WTC11 (cell line): ENCODE measurements at regions not wholly inside any gene's neighbourhood (a gene's known extent, or its start where the extent isn't known, plus 50 kb on each side); places are given as distances from the start of the nearest gene placed in this dataset.

Source experiments
- ATAC-seq: fragments of 200-7000 bp; cut with Tn5 transposase; 2 replicates; pipeline ENCODE4 v1.10.0; 2021; ENCODE audit warnings: mild to moderate bottlenecking, moderate library complexity
- CTCF ChIA-PET: fragments of 300-600 bp; sonication (Branson Sonifier 250); formaldehyde crosslinking; loops from one replicate; lab custom pipeline; 2021; ENCODE audit warnings: antibody characterized with exemption; lab: Charles Lee
- POLR2A ChIA-PET: fragments of 350-600 bp; sonication (Branson Sonifier 250); formaldehyde crosslinking; loops from one replicate; lab custom pipeline; 2021; ENCODE audit warnings: antibody characterized with exemption; lab: Charles Lee
- DNase-seq: peaks from one replicate; pipeline ENCODE4 v3.0.0; 2021; ENCODE audit warnings: low spot score
- H3K27ac Mint-ChIP-seq: 2 replicates; pipeline ENCODE4 v1.8.0; 2021; ENCODE audit warnings: mixed read lengths
- H3K27me3 Mint-ChIP-seq: 2 replicates; pipeline ENCODE4 v1.8.0; 2021; ENCODE audit warnings: low read depth, mild to moderate bottlenecking, moderate library complexity, mixed read lengths
- H3K36me3 Mint-ChIP-seq: 2 replicates; pipeline ENCODE4 v1.8.0; 2021; ENCODE audit warnings: mixed read lengths
- H3K4me1 Mint-ChIP-seq: 2 replicates; pipeline ENCODE4 v1.8.0; 2022; ENCODE audit warnings: mixed read lengths
- H3K4me3 Mint-ChIP-seq: 2 replicates; pipeline ENCODE4 v1.8.0; 2021; ENCODE audit warnings: mild to moderate bottlenecking, moderate library complexity, mixed read lengths
- H3K9me3 Mint-ChIP-seq: 2 replicates; pipeline ENCODE4 v1.8.0; 2021; ENCODE audit warnings: mixed read lengths
- CBFB ChIP-seq: sonication (generic); formaldehyde crosslinking; IDR thresholded peaks from 2 replicates; pipeline ENCODE4 v1.8.1; 2022; ENCODE audit warnings: mild to moderate bottlenecking, low read depth, missing genetic modification reagents
- CTCF ChIP-seq: fragments of 200-600 bp; IDR thresholded peaks from 2 replicates; pipeline ENCODE4 v1.8.0; 2022; ENCODE audit warnings: antibody characterized with exemption
- E2F4 ChIP-seq: sonication (generic); formaldehyde crosslinking; IDR thresholded peaks from 2 replicates; pipeline ENCODE4 v1.8.1; 2022; ENCODE audit warnings: low read depth, mild to moderate bottlenecking, moderate library complexity, missing genetic modification reagents, borderline replicate concordance
- ELF4 ChIP-seq: sonication (generic); formaldehyde crosslinking; IDR thresholded peaks from 2 replicates; pipeline ENCODE4 v1.8.1; 2022; ENCODE audit warnings: low read depth, mild to moderate bottlenecking, moderate library complexity, missing genetic modification reagents
- EMX1 ChIP-seq: fragments of 250-450 bp; sonication (Bioruptor Pico); IDR thresholded peaks from 2 replicates; pipeline ENCODE4 v1.8.0; 2021; ENCODE audit warnings: mild to moderate bottlenecking
- ERG ChIP-seq: fragments of 250-450 bp; sonication (Bioruptor Pico); IDR thresholded peaks from 2 replicates; pipeline ENCODE4 v1.8.0; 2021; ENCODE audit warnings: mild to moderate bottlenecking
- ESRRA ChIP-seq: sonication (generic); formaldehyde crosslinking; IDR thresholded peaks from 2 replicates; pipeline ENCODE4 v1.8.1; 2022; ENCODE audit warnings: mild to moderate bottlenecking, missing genetic modification reagents, borderline replicate concordance
- ETV6 ChIP-seq: sonication (generic); formaldehyde crosslinking; IDR thresholded peaks from 2 replicates; pipeline ENCODE4 v1.8.1; 2022; ENCODE audit warnings: mild to moderate bottlenecking, missing genetic modification reagents
- HMGA2 ChIP-seq: fragments of 250-450 bp; sonication (Bioruptor Pico); IDR thresholded peaks from 2 replicates; pipeline ENCODE4 v1.4.0; 2021; ENCODE audit warnings: mild to moderate bottlenecking, moderate library complexity
- JAZF1 ChIP-seq: fragments of 250-450 bp; sonication (Bioruptor Pico); IDR thresholded peaks from 2 replicates; pipeline ENCODE4 v1.9.0; 2021; ENCODE audit warnings: moderate library complexity, mild to moderate bottlenecking, inconsistent platforms
- JUN ChIP-seq: sonication (generic); formaldehyde crosslinking; IDR thresholded peaks from 2 replicates; pipeline ENCODE4 v1.8.0; 2023; ENCODE audit warnings: mild to moderate bottlenecking, missing genetic modification reagents
- NFATC4 ChIP-seq: fragments of 250-450 bp; sonication (Bioruptor Pico); IDR thresholded peaks from 2 replicates; pipeline ENCODE4 v1.9.0; 2021; ENCODE audit warnings: mild to moderate bottlenecking
- NFE2L1 ChIP-seq: sonication (generic); formaldehyde crosslinking; IDR thresholded peaks from 2 replicates; pipeline ENCODE4 v1.8.1; 2023; ENCODE audit warnings: missing genetic modification reagents
- NFYB ChIP-seq: sonication (generic); formaldehyde crosslinking; conservative IDR thresholded peaks from 2 replicates; pipeline ENCODE4 v1.8.0; 2022; ENCODE audit warnings: low read depth, missing genetic modification reagents
- NR3C1 ChIP-seq: sonication (generic); formaldehyde crosslinking; conservative IDR thresholded peaks from 2 replicates; pipeline ENCODE4 v1.8.1; 2023; ENCODE audit warnings: low read depth, mild to moderate bottlenecking, missing genetic modification reagents
- SMAD3 ChIP-seq: sonication (generic); formaldehyde crosslinking; IDR thresholded peaks from 2 replicates; pipeline ENCODE4 v1.8.0; 2022; ENCODE audit warnings: missing genetic modification reagents, mild to moderate bottlenecking, borderline replicate concordance
- SP1 ChIP-seq: sonication (generic); formaldehyde crosslinking; conservative IDR thresholded peaks from 2 replicates; pipeline ENCODE4 v1.8.1; 2022; ENCODE audit warnings: missing genetic modification reagents
- TEAD1 ChIP-seq: sonication (generic); formaldehyde crosslinking; IDR thresholded peaks from 2 replicates; pipeline ENCODE4 v1.8.0; 2022; ENCODE audit warnings: mild to moderate bottlenecking, missing genetic modification reagents
- ZBTB21 ChIP-seq: sonication (generic); formaldehyde crosslinking; IDR thresholded peaks from 2 replicates; pipeline ENCODE4 v1.8.1; 2023; ENCODE audit warnings: mild to moderate bottlenecking, missing genetic modification reagents, borderline replicate concordance
- ZBTB43 ChIP-seq: sonication (generic); formaldehyde crosslinking; IDR thresholded peaks from 2 replicates; pipeline ENCODE4 v1.8.1; 2023; ENCODE audit warnings: mild to moderate bottlenecking, missing genetic modification reagents
- ZNF138 ChIP-seq: sonication (generic); formaldehyde crosslinking; conservative IDR thresholded peaks from 2 replicates; pipeline ENCODE4 v1.8.1; 2022; ENCODE audit warnings: mild to moderate bottlenecking, moderate library complexity, missing genetic modification reagents
- ZNF317 ChIP-seq: sonication (generic); formaldehyde crosslinking; IDR thresholded peaks from 2 replicates; pipeline ENCODE4 v1.8.1; 2023; ENCODE audit warnings: low read depth, mild to moderate bottlenecking, moderate library complexity, missing genetic modification reagents, borderline replicate concordance
- ZNF416 ChIP-seq: fragments of 250-450 bp; sonication (Bioruptor Pico); IDR thresholded peaks from 2 replicates; pipeline ENCODE4 v1.9.0; 2021; ENCODE audit warnings: mild to moderate bottlenecking, inconsistent platforms
- TF ChIP-seq, protein P1 (sequence below): sonication (generic); formaldehyde crosslinking; IDR thresholded peaks from 2 replicates; pipeline ENCODE4 v1.8.1; 2023; ENCODE audit warnings: mild to moderate bottlenecking, missing genetic modification reagents, moderate library complexity
- TF ChIP-seq, protein P2 (sequence below): sonication (generic); formaldehyde crosslinking; conservative IDR thresholded peaks from 2 replicates; pipeline ENCODE4 v1.8.1; 2022; ENCODE audit warnings: mild to moderate bottlenecking, missing genetic modification reagents
- TF ChIP-seq, protein P3 (sequence below): sonication (generic); formaldehyde crosslinking; IDR thresholded peaks from 2 replicates; pipeline ENCODE4 v1.8.0; 2022; ENCODE audit warnings: mild to moderate bottlenecking, missing genetic modification reagents
- TF ChIP-seq, protein P4 (sequence below): sonication (generic); formaldehyde crosslinking; IDR thresholded peaks from 2 replicates; pipeline ENCODE4 v1.8.0; 2022; ENCODE audit warnings: mild to moderate bottlenecking, missing genetic modification reagents

DNA sequence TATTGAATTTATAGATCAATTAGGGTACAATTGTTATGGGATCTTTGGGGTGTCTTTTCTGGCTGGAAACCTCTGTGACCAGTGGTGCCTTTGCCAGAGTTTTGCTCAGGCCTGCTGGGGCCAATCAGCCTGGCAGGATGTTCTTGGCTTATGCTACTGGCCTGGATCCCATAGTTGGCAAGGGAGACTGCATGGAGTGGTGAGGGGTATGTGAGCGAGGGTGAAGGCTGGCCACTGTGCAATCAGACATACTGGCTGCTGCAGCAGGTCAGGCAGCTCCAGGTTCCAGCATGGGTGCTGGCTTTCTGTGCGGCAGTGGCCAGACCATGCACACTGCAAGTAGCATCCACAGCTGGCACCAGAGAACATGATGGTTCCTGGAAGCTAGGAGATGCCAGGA, 1053.2 kb upstream of the GBE1 start:
- peaks cover 20% of the 10 kb centered on the region for H3K9me3 Mint-ChIP-seq
- ChIA-PET POLR2A (no interaction called here), CTCF (no interaction called here)
- H3K27ac Mint-ChIP-seq: no peak overlapping the region
- ATAC-seq: no peak
- H3K4me3 Mint-ChIP-seq: no peak overlapping the region
- H3K4me1 Mint-ChIP-seq: peaks cover 2% of the 10 kb centered on the region; the same call in 1 of the 2 replicates
- no peak for DNase-seq
- H3K27me3 Mint-ChIP-seq: no peaks in the 10 kb centered on the region
- H3K36me3 Mint-ChIP-seq: peaks cover 9% of the 10 kb centered on the region
- TF ChIP-seq NFATC4 (CRISPR knock-in tag) (no peak), ZNF317 (no peak), NFE2L1 (CRISPR knock-in tag) (no peak), E2F4 (CRISPR knock-in tag) (no peak), CBFB (CRISPR knock-in tag) (no peak), ZNF138 (CRISPR knock-in tag) (no peak), NFYB (no peak), HMGA2 (CRISPR knock-in tag) (no peak), ZBTB21 (CRISPR knock-in tag) (no peak), JUN (CRISPR knock-in tag) (no peak)
- TF ChIP-seq, protein P1, sequence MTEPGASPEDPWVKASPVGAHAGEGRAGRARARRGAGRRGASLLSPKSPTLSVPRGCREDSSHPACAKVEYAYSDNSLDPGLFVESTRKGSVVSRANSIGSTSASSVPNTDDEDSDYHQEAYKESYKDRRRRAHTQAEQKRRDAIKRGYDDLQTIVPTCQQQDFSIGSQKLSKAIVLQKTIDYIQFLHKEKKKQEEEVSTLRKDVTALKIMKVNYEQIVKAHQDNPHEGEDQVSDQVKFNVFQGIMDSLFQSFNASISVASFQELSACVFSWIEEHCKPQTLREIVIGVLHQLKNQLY (CRISPR knock-in tag): no peak
- TF ChIP-seq, protein P2, sequence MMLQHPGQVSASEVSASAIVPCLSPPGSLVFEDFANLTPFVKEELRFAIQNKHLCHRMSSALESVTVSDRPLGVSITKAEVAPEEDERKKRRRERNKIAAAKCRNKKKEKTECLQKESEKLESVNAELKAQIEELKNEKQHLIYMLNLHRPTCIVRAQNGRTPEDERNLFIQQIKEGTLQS: no peak
- TF ChIP-seq, protein P3, sequence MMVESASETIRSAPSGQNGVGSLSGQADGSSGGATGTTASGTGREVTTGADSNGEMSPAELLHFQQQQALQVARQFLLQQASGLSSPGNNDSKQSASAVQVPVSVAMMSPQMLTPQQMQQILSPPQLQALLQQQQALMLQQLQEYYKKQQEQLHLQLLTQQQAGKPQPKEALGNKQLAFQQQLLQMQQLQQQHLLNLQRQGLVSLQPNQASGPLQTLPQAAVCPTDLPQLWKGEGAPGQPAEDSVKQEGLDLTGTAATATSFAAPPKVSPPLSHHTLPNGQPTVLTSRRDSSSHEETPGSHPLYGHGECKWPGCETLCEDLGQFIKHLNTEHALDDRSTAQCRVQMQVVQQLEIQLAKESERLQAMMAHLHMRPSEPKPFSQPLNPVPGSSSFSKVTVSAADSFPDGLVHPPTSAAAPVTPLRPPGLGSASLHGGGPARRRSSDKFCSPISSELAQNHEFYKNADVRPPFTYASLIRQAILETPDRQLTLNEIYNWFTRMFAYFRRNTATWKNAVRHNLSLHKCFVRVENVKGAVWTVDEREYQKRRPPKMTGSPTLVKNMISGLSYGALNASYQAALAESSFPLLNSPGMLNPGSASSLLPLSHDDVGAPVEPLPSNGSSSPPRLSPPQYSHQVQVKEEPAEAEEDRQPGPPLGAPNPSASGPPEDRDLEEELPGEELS (CRISPR knock-in tag): no peak

- DNase-seq (no peak), ATAC-seq (no peak)
- POLR2A ChIA-PET: no interaction called here
- H3K27me3 Mint-ChIP-seq: no peaks in the 10 kb centered on the region
- 0 out of 2 replicates have a peak, but pooled peaks cover 6% of the 10 kb centered on the region for H3K9me3 Mint-ChIP-seq
- H3K27ac Mint-ChIP-seq: no peak overlapping the region
- peaks cover 3% of the 10 kb centered on the region; the same call in 1 of the 2 replicates for H3K36me3 Mint-ChIP-seq
- no peak overlapping the region for H3K4me3 Mint-ChIP-seq
- TF ChIP-seq ELF4 (CRISPR knock-in tag): no peak
- TF ChIP-seq SP1 (CRISPR knock-in tag): no peak
- no peak for TF ChIP-seq EMX1 (CRISPR knock-in tag)
- no peak for TF ChIP-seq ETV6 (CRISPR knock-in tag)
- TF ChIP-seq ZBTB43 (CRISPR knock-in tag): no peak
- no peak for TF ChIP-seq ZNF416 (CRISPR knock-in tag)
- no peak for TF ChIP-seq ESRRA (CRISPR knock-in tag)
- TF ChIP-seq TEAD1 (CRISPR knock-in tag): no peak
- no peak for TF ChIP-seq ERG (CRISPR knock-in tag)
- no peak for TF ChIP-seq CTCF
- no peak for TF ChIP-seq HMGA2 (CRISPR knock-in tag)
- no peak for TF ChIP-seq NR3C1
- no peak for TF ChIP-seq JAZF1 (CRISPR knock-in tag)
- TF ChIP-seq JUN (CRISPR knock-in tag): no peak
- no peak for TF ChIP-seq SMAD3
- TF ChIP-seq, protein P4, sequence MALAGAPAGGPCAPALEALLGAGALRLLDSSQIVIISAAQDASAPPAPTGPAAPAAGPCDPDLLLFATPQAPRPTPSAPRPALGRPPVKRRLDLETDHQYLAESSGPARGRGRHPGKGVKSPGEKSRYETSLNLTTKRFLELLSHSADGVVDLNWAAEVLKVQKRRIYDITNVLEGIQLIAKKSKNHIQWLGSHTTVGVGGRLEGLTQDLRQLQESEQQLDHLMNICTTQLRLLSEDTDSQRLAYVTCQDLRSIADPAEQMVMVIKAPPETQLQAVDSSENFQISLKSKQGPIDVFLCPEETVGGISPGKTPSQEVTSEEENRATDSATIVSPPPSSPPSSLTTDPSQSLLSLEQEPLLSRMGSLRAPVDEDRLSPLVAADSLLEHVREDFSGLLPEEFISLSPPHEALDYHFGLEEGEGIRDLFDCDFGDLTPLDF (CRISPR knock-in tag): no peak
- TF ChIP-seq, all 79 proteins: peak for 0
- peaks cover 2% of the 10 kb centered on the region; the same call in 1 of the 2 replicates for H3K4me1 Mint-ChIP-seq
- CTCF ChIA-PET: no interaction called here
Observed at GRCh38 chr3:82807781-82808180, 1046.3 kb upstream of the GBE1 start.
